ENCODE measurements at regions not wholly inside any gene's neighbourhood (a gene's known extent, or its start where the extent isn't known, plus 50 kb on each side); places are given as distances from the start of the nearest gene placed in this dataset.
"Not testable (repeated sequence)": the region's sequence is repeated elsewhere in the genome, so short reads cannot be mapped to it uniquely, and the experiment has no call there.

GRCh38 chr7:80298201-80298600 lies 163.6 kb downstream of the GNAI1 start:
- DNase-seq: no peak
- Mint-ChIP-seq H3K27ac (ENCODE audit: unreplicated experiment) (no peak overlapping the region), H3K27me3 (ENCODE audit: unreplicated experiment) (no peaks in the 10 kb centered on the region), H3K9me3 (ENCODE audit: low read depth, unreplicated experiment) (peaks cover 2% of the 10 kb centered on the region), H3K4me1 (ENCODE audit: low read depth, unreplicated experiment) (no peaks in the 10 kb centered on the region), H3K36me3 (ENCODE audit: insufficient read depth, unreplicated experiment) (no peaks in the 10 kb centered on the region), H3K4me3 (ENCODE audit: low read depth, unreplicated experiment) (no peak overlapping the region)
- CTCF ChIA-PET: no interaction called here
- BruUV-seq (replicated peaks): no TSS peak
- intact Hi-C loops (cut with micrococcal nuclease; ENCODE audit: unreplicated experiment): no loop called here
- TF ChIP-seq CTCF (IDR thresholded peaks at IDR 0.05; ENCODE audit: unreplicated experiment): no peak

DNA sequence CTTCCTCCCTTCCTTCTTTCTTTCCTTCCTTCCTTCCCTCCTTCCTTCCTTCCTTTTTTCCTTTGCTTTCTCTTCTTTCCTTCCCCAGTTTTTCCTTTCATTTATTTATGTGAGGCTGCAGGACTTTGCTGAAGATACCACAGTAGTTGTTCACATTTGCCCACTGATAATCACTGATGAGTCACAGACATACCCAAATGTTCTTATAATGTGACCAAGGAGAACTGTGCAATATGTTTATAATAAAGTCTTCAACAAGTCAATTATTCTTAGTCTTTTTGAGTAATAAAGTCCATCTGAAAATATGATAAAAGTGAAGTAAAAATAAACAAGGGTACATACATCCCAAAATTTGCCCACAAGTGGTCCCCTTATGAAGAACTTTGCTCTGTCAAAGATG lies 159.7 kb downstream of the GNAI1 start:
- H3K27ac Mint-ChIP-seq (ENCODE audit: unreplicated experiment): no peak overlapping the region
- intact Hi-C loops (cut with micrococcal nuclease; ENCODE audit: unreplicated experiment): no loop called here
- H3K4me3 Mint-ChIP-seq (ENCODE audit: low read depth, unreplicated experiment): no peak overlapping the region
- no peaks in the 10 kb centered on the region for H3K36me3 Mint-ChIP-seq (ENCODE audit: insufficient read depth, unreplicated experiment)
- peaks cover 6% of the 10 kb centered on the region for H3K9me3 Mint-ChIP-seq (ENCODE audit: low read depth, unreplicated experiment)
- CTCF ChIA-PET: no interaction called here
- H3K4me1 Mint-ChIP-seq (ENCODE audit: low read depth, unreplicated experiment): no peaks in the 10 kb centered on the region
- H3K27me3 Mint-ChIP-seq (ENCODE audit: unreplicated experiment): no peaks in the 10 kb centered on the region
- no peak for DNase-seq
- BruUV-seq (replicated peaks): no TSS peak
- no peak for TF ChIP-seq CTCF (IDR thresholded peaks at IDR 0.05; ENCODE audit: unreplicated experiment)

- intact Hi-C loops (cut with micrococcal nuclease; ENCODE audit: unreplicated experiment); DNase-seq; H3K4me1 Mint-ChIP-seq (ENCODE audit: low read depth, unreplicated experiment); CTCF ChIA-PET; H3K9me3 Mint-ChIP-seq (ENCODE audit: low read depth, unreplicated experiment); H3K36me3 Mint-ChIP-seq (ENCODE audit: insufficient read depth, unreplicated experiment); H3K4me3 Mint-ChIP-seq (ENCODE audit: low read depth, unreplicated experiment); H3K27me3 Mint-ChIP-seq (ENCODE audit: unreplicated experiment); BruUV-seq (replicated peaks); H3K27ac Mint-ChIP-seq (ENCODE audit: unreplicated experiment): not testable (repeated sequence)
Measured at GRCh38 chr7:80292634-80293033, 158.0 kb downstream of the GNAI1 start.

- no peak for DNase-seq
- Mint-ChIP-seq H3K27ac (ENCODE audit: unreplicated experiment) (no peak overlapping the region), H3K9me3 (ENCODE audit: low read depth, unreplicated experiment) (peaks cover 4% of the 10 kb centered on the region), H3K36me3 (ENCODE audit: insufficient read depth, unreplicated experiment) (no peaks in the 10 kb centered on the region), H3K4me3 (ENCODE audit: low read depth, unreplicated experiment) (no peak overlapping the region), H3K27me3 (ENCODE audit: unreplicated experiment) (no peaks in the 10 kb centered on the region), H3K4me1 (ENCODE audit: low read depth, unreplicated experiment) (no peaks in the 10 kb centered on the region)
- BruUV-seq (replicated peaks): no TSS peak
- no peak for TF ChIP-seq CTCF (IDR thresholded peaks at IDR 0.05; ENCODE audit: unreplicated experiment)
- CTCF ChIA-PET: no interaction called here
- intact Hi-C loops (cut with micrococcal nuclease; ENCODE audit: unreplicated experiment): loop anchor here (1.0 kb wide), 1 partner anchor 228 kb away; no protein-coding TSS in a partner anchor
Measured at GRCh38 chr7:80288175-80289122, 153.8 kb downstream of the GNAI1 start.
